T47D (cell line): ENCODE measurements at regions not wholly inside any gene's neighbourhood (a gene's known extent, or its start where the extent isn't known, plus 50 kb on each side); places are given as distances from the start of the nearest gene placed in this dataset.
A peak's percentile ranks its signal among the peaks of the same experiment; 100 is the strongest.

ENCODE experiments used
- DNase-seq, 2 experiments: peaks; one replicate each; pipeline versions ENCODE4 v3.0.0 to v3.0.0-alpha.2; 2011 to 2012; ENCODE audit warnings: low read depth in 1 of 2, low spot score in 1 of 2
- JUND ChIP-seq: IDR thresholded peaks from 2 replicates; pipeline ENCODE4 v1.6.1; 2012; ENCODE audit warnings: low read depth
- in situ Hi-C: cut with HindIII; loops from 2 replicates; pipeline ENCODE4 v1.10.0; 2016; ENCODE audit warnings: low sequenced_read_pairs, low pct_unique_long_range_greater_than_20kb

GRCh38 chr10:123446449-123447156 lies 219.6 kb upstream of the GPR26 start:
- no peak for DNase-seq
- in situ Hi-C loops: no loop called here
- TF ChIP-seq JUND: no peak

- no peak for TF ChIP-seq JUND
- in situ Hi-C loops: no loop called here
- no peak for DNase-seq
These were observed 216.8 kb upstream of the GPR26 start for GRCh38 chr10:123449234-123449962.

- TF ChIP-seq JUND: no peak
- in situ Hi-C loops: no loop called here
- DNase-seq: no peak
These were observed 215.1 kb upstream of the GPR26 start for GRCh38 chr10:123450956-123451605.

- no peak for TF ChIP-seq JUND
- in situ Hi-C loops: no loop called here
- DNase-seq: peak in 1 of 2 experiments; percentile 23
These were observed 214.4 kb upstream of the GPR26 start for GRCh38 chr10:123451618-123452245.

- no peak for DNase-seq
- in situ Hi-C loops: no loop called here
- no peak for TF ChIP-seq JUND
These were observed 211.2 kb upstream of the GPR26 start for GRCh38 chr10:123454987-123455386.

GRCh38 chr10:123455861-123456260 lies 210.3 kb upstream of the GPR26 start:
- TF ChIP-seq JUND: no peak
- in situ Hi-C loops: no loop called here
- no peak for DNase-seq

GRCh38 chr10:123458933-123459332 lies 207.2 kb upstream of the GPR26 start:
- in situ Hi-C loops: no loop called here
- no peak for TF ChIP-seq JUND
- no peak for DNase-seq

GRCh38 chr10:123459371-123460091 lies 206.6 kb upstream of the GPR26 start:
- no peak for DNase-seq
- no peak for TF ChIP-seq JUND
- in situ Hi-C loops: no loop called here

- in situ Hi-C loops: no loop called here
- DNase-seq: no peak
- TF ChIP-seq JUND: no peak
These were observed 203.9 kb upstream of the GPR26 start for GRCh38 chr10:123462246-123462645.

GRCh38 chr10:123462756-123463155 lies 203.4 kb upstream of the GPR26 start:
- no peak for DNase-seq
- in situ Hi-C loops: no loop called here
- TF ChIP-seq JUND: no peak

GRCh38 chr10:123463181-123463580 lies 203.0 kb upstream of the GPR26 start:
- in situ Hi-C loops: no loop called here
- TF ChIP-seq JUND: no peak
- no peak for DNase-seq

- in situ Hi-C loops: no loop called here
- no peak for DNase-seq
- no peak for TF ChIP-seq JUND
These were observed 202.5 kb upstream of the GPR26 start for GRCh38 chr10:123463698-123464097.
